GM18907 (cell line): ENCODE measurements at regions not wholly inside any gene's neighbourhood (a gene's known extent, or its start where the extent isn't known, plus 50 kb on each side); places are given as distances from the start of the nearest gene placed in this dataset.
A peak's percentile ranks its signal among the peaks of the same experiment; 100 is the strongest.
"Not testable (repeated sequence)": the region's sequence is repeated elsewhere in the genome, so short reads cannot be mapped to it uniquely, and the experiment has no call there.

Experiments used
- ATAC-seq: cut with Tn5 transposase; IDR thresholded peaks from one replicate; pipeline ENCODE4 v1.9.1; 2021; ENCODE audit warnings: mild to moderate bottlenecking, moderate library complexity; ENCODE audit not compliant: unreplicated experiment

- not testable (repeated sequence) for ATAC-seq
Observed at GRCh38 chr21:5123655-5124054, 5397.7 kb upstream of the TPTE start.

DNA sequence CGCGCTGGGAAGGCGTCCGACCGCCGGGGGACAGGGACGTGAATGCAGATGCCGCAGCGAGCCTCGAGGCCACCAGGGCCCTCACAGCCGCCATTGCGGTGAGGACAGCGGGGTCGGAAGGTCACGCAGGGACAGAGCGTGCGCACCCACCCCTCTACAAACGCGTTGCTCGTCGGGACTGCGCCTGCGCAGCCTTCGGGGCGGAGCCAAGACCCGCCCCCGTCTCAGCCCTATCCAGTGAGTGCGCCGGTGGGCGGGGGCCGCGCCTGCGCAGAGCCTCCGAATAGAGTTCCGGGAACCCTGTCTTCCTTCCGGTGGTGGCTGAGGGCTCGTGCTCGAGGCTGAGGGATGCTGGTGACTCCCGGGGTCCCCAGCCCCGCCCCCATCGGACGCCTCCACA lies 5393.1 kb upstream of the TPTE start:
- peak; percentile 89 for ATAC-seq

DNA sequence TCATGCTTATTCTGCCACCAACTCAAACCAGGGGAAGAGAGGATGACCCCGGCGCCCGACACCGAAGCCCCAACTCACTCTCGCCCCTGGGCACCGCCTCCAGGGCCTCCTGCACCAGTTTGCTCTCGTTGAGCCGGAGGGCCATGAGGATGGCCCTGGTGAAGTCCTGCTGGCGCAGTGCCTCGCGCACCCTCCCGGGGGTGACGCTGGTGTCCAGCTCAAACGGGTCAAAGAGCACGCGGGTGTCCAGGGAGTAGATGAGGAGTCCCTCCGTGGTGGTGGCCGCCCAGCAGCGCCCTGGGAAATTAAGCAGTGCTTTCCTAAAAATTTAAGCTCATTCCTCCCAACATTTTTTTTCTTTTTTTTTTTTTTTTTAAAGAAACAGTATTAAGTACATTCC lies 5387.6 kb upstream of the TPTE start:
- not testable (repeated sequence) for ATAC-seq

DNA sequence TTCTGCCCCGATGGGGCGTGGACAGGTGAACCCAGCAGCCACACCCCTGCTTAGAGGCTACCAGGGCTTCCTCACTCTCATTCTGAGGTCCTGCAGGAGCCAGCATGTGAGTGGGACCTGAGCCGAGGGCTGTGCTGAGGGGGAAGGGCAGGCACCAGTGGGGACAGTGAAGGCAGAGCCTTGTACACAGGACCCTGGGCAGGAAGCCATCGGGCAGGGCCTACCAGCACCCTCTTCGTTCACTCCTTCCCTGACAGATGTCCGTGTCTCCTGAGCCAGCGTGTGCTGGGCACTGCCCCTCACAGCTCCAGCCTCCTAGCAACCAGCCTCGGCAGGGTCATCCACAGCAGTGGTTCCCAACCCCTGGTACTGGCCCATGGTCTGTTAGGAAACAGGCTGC lies 5385.0 kb upstream of the TPTE start:
- not testable (repeated sequence) for ATAC-seq

DNA sequence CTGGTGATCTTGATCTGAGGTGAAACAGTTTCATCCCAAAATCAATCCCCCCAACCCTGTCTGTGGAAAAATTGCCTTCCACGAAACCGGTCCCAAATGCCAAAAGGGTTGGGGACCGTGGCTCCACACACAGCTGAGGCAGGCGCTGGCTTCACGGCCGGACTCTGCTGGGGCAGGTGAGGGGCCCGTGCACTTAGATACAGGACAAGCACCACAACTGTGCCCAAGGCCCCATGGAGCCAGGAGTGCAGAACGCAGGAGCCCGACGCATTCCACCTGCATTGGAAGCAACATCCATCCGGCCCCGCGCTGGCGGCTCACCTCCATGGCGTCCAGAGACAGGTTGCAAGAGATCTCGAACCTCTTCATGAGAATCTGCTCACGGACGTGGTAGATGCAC lies 5384.4 kb upstream of the TPTE start:
- ATAC-seq, result not testable (repeated sequence)

- not testable (repeated sequence) for ATAC-seq
Observed at GRCh38 chr21:5138687-5139086, 5382.7 kb upstream of the TPTE start.

DNA sequence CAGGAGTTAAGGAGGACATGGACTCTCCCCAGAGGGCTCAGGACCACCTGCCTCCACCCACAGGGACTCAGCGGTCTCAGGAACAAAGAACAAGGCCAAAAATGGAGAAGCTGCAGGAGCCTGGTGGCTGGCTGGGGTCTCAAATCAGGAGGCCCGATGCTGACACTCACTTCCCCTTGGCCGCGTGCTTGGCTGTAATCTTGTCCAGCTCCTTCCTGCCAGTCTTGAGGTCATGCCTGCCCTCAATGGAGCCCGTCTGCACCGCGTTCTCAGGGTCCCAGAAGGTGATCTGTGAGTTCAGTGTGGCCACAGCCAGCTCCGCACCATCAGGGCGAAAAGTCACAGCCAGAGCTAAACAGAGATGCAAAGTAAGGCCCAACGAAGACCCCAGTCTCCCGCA lies 5381.9 kb upstream of the TPTE start:
- not testable (repeated sequence) for ATAC-seq

DNA sequence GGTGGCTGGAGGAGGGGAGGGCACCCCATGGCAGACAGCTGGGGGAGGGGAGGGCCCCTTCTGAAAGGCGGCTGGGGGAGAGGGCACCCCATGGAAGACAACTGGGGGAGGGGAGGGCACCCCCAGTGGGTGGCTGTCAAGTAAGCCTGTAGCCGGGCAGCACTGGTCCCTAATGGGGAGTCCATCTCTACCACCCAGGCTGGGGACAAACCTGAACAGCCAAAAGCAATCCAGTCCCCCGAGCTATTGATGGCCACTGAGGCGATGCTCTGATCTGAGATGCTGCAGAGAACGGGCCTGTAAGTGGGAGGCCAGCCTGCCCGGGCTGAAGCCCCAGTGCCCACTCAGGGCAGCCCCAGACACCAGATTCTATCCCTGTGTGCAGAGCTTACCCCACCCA lies 5378.4 kb upstream of the TPTE start:
- not testable (repeated sequence) for ATAC-seq

DNA sequence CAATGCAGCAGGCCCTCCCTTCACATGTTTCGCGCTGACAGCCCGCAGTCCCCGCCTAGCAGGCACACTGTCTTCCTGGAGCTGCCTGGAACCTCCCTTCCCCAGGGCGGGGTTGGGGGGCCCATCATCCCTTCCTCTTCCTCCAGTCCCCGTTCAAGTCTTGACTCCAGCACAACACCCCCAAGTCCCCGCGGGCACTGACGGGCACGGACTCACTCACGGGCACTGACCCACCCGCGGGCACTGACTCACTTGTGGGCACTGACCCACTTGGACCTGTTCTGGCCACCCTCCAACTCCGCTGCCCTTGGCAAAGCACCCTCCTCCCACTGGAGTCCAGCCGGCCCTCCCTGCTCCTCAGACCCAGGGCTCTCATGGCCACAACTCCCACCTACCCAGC lies 5376.7 kb upstream of the TPTE start:
- ATAC-seq, result not testable (repeated sequence)

DNA sequence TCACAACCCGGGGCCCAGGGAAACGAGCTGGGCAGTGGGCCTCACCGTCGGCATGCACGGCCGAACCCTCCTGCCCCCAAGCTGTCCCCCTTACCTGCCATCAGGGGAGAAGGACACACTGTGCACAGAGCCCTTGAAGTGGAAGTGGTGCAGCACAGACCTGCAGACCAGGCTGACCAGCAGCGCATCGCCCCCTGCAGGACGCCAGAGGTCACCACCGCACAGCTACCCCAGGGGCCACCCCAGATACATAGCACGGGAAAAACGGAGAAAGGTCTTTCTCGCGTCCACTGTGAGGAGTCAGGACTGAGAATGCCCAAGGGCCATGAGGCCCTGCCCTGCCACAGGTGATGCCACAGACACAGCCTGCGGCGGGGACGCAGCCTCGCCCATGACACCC lies 5373.7 kb upstream of the TPTE start:
- not testable (repeated sequence) for ATAC-seq

DNA sequence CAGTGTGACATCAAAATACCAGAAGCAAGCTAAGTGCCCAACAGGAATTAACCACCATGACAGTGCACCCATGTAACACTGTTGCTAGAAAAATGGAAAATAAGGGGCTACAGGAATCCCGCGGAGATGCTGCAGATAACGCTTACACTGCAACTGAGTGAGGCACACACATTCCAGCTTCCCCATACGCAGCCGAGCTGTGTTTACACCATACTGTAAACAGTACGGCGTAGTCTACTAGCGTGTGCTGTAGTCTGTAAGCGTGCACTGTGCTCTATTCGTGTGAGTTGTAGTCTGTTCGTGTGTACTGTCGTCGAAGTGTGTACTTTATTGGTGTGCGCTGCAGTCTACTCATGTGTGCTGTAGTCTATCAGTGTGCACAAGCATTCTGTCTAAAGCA lies 5372.2 kb upstream of the TPTE start:
- not testable (repeated sequence) for ATAC-seq

- peak; percentile 26 for ATAC-seq
Observed at GRCh38 chr21:5153842-5154640, 5367.3 kb upstream of the TPTE start.

DNA sequence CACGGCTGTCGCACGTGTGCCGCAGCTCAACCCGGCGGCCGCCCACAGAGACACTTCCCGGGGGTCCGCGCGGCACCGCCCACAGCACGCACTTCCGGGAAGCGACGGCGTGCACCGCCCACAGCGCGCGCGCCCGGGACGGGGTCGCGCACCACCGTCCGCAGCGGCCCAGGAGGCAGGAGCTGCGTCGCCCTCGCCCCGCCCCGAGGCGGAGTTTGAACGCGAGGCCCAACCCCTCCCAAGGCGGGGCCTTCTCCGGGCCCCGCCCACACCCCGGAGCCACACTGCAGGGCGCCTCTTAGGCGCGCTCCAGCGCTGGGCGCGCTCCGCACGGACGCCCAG lies 5366.8 kb upstream of the TPTE start:
- peak; percentile 86 for ATAC-seq

GRCh38 chr21:5162693-5163574 lies 5358.4 kb upstream of the TPTE start:
- ATAC-seq, result not testable (repeated sequence)

GRCh38 chr21:5165829-5166228 lies 5355.6 kb upstream of the TPTE start:
- not testable (repeated sequence) for ATAC-seq
